SK-N-SH (cell line): ENCODE measurements at regions not wholly inside any gene's neighbourhood (a gene's known extent, or its start where the extent isn't known, plus 50 kb on each side); places are given as distances from the start of the nearest gene placed in this dataset.

ENCODE experiments used
- POLR2AphosphoS5 ChIP-seq: IDR thresholded peaks from 2 replicates; pipeline ENCODE4 v1.6.1; 2012; ENCODE audit warnings: low read depth, low read length
- TF ChIP-seq, protein P1 (sequence below): fragments of 200-600 bp; sonication (generic); IDR thresholded peaks from 2 replicates; pipeline ENCODE4 v1.6.1; 2017; ENCODE audit warnings: antibody characterized with exemption, mild to moderate bottlenecking, moderate library complexity
- TF ChIP-seq, protein P2 (sequence below): IDR thresholded peaks from 2 replicates; pipeline ENCODE4 v1.4.0; 2012; ENCODE audit warnings: low read depth, borderline replicate concordance

DNA sequence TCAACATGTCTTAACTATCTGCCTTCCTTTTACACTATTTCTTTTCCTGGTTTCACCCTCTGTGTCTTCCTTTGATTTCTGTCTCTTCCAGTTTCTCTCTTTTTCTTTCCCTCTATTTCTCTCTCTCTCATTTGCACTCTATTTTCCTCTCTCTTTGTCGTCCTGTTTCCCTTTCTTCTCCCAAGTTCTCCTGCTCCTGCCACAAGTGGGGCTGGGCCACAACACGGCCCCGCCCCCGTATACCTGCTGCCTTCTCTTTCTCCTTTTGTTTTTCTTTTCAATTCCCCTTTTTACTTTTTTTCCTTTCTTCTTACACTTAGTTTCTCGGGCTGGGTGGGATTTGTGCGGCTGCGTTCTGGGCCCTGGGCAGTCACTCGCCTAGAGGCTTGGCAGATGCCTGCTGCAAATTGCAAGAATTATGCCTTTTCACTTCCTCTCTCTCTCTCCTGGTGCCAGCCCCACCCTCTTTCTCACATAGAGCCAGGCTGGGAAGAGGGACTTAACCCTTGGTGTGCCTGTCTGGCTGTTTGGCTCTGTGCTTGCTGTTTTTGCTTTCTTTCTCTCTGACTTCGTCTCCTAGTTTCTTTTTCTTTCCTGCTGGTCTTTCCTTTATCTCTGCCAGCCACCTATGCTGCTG, 2139.4 kb downstream of the TP53TG3F start:
- no peak for TF ChIP-seq POLR2AphosphoS5
- TF ChIP-seq, protein P1, sequence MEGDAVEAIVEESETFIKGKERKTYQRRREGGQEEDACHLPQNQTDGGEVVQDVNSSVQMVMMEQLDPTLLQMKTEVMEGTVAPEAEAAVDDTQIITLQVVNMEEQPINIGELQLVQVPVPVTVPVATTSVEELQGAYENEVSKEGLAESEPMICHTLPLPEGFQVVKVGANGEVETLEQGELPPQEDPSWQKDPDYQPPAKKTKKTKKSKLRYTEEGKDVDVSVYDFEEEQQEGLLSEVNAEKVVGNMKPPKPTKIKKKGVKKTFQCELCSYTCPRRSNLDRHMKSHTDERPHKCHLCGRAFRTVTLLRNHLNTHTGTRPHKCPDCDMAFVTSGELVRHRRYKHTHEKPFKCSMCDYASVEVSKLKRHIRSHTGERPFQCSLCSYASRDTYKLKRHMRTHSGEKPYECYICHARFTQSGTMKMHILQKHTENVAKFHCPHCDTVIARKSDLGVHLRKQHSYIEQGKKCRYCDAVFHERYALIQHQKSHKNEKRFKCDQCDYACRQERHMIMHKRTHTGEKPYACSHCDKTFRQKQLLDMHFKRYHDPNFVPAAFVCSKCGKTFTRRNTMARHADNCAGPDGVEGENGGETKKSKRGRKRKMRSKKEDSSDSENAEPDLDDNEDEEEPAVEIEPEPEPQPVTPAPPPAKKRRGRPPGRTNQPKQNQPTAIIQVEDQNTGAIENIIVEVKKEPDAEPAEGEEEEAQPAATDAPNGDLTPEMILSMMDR: no peak
- TF ChIP-seq, protein P2, sequence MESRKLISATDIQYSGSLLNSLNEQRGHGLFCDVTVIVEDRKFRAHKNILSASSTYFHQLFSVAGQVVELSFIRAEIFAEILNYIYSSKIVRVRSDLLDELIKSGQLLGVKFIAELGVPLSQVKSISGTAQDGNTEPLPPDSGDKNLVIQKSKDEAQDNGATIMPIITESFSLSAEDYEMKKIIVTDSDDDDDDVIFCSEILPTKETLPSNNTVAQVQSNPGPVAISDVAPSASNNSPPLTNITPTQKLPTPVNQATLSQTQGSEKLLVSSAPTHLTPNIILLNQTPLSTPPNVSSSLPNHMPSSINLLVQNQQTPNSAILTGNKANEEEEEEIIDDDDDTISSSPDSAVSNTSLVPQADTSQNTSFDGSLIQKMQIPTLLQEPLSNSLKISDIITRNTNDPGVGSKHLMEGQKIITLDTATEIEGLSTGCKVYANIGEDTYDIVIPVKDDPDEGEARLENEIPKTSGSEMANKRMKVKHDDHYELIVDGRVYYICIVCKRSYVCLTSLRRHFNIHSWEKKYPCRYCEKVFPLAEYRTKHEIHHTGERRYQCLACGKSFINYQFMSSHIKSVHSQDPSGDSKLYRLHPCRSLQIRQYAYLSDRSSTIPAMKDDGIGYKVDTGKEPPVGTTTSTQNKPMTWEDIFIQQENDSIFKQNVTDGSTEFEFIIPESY: no peak
